Amniotic epithelial cell (primary cell): ENCODE measurements at regions not wholly inside any gene's neighbourhood (a gene's known extent, or its start where the extent isn't known, plus 50 kb on each side); places are given as distances from the start of the nearest gene placed in this dataset.

Experiments used
- DNase-seq: peaks from one replicate; pipeline ENCODE4 v3.0.0-alpha.2; 2010; ENCODE audit warnings: low read depth

DNA sequence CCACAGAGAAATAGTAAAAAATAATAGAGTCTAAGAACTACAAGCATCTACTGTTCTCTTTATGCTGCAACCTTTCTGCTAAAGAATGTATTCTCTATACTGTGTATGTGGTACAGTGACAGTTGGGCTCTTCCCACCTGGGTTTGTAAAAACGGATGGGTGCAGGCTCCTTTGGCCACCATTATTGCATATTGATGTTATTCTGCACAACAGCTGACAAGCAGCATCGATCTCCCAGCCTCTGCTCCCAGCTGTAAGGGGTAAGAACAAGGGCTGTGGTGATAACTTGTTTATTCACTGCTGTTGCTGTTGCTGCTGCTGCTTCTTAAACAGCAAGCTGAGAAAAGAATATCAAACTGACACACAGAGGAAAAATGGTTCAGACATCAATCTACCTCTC lies 56.1 kb downstream of the KCNRG start:
- DNase-seq = no peak

DNA sequence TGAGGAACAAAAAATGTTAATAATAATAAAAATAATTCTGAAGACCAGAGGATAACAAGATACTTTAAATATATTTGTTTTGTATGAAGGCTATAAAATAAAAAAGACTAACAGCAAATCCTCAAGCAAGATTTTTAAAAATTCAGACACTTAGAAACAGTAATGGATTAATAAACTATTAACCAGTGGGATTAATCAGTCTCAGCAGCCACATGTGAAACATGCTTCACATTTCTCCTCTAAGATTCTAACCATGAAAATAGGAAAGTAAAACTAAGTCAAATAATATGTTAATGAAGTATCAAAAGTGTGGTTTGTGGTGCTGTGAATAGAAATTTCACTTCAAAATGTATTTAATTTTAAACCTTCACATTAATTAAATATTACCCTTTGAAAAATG lies 57.4 kb downstream of the KCNRG start:
- DNase-seq = no peak

DNA sequence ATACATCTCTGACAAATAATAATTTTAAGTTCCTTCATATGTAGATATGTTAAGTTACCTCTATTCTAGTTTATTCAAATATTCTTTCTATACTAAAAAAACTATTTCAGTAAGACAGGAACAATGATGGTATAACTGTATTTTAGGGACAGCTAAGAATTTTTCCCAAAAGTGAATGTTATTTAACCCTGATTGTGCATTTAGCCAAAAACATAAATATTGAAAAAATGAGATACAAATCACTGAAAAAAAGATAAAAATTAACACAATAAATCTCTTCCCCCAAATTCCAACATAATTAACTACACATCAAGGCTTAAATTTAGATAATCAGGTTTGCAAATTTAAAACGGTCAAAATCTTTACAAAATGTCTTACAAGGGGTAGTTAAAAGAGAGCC lies 58.1 kb downstream of the KCNRG start:
- no peak for DNase-seq

DNA sequence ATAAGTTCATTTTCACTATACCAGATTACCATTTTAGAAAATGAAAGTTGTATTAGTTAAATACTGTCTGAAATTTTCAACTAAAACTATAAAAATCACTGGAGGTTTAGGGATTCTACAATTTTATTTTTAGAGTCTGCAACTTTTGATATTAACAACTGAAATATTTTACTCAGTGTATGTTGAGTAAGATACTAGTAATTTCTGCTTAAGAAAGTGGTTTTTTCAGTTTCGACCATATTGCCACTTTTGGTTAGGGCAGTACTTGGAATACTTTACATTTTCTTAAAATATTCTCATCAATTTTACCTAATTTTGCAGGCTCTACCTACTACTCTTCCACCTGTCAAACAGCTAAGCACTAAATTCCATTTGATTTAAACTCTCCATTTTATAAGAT lies 59.6 kb downstream of the KCNRG start:
- DNase-seq = no peak

DNA sequence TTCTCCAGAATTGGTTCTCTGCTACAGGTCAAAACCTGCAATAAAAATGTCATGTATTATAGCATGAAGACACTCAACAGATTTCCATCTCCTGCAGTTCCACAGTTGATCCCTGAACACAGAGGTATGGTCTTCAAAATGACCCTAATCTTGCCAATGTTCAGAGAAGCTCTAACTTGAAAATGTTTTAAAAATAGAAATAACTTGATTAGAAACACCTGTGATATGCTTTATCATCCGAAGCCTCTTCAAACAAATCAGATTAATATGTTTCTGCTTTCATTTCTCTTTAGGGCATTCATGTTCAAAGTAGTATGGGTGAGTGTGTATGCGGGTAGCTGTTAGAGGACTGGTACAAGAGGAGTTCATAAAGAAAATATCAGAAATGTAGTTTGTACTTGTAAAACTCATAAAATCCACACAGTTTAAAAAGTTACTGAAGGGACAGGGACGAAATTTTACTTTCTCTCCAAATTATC lies 60.4 kb downstream of the KCNRG start:
- DNase-seq = peak; percentile 51

DNA sequence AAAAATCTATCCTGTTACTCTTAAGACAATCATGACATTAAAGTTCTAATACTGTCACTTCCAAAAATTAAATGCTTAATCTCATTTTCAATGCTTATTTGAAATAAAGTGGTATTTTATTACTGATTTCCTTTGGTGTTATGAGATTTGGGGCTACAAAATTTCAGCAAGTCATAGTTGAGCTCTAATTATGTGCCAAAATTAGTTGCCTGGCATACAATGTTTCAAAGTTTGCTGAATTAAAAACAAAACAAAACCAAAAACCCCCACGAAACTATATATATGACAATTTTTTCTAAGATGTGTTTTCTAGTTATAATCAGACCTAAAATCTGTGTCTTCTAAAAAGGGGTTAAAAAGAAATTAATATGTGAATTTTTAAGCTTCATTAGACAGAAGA lies 62.2 kb downstream of the KCNRG start:
- DNase-seq = no peak

DNA sequence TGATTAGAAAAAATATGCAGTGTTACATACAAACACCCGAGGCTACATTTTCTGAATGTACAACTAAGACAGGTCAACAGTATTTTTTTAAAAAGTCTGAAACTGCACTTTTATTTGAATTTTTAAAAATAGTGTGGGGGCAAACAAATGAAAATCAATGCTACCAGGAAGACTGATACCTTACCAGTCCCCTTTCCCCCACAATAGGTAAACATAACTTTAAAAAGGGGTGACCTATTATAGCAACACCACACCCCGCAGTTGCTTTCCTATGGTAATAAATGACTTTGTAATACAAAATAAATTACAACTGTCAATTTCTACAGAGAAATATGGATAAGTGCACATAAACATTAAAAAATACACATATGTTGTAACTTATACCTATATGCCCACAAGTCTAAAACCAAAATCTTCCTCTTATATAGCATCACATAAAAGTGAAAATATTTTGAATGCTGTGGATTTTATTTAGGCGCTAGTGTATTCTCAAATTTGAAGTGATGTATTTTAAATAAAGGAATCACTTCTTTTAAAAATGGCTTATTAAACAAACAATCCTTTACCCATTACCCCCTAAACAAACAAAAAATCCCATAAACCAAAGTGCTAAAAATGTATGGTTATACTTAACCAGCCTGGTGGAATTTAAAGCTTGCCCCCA lies 63.1 kb downstream of the KCNRG start:
- DNase-seq = no peak

DNA sequence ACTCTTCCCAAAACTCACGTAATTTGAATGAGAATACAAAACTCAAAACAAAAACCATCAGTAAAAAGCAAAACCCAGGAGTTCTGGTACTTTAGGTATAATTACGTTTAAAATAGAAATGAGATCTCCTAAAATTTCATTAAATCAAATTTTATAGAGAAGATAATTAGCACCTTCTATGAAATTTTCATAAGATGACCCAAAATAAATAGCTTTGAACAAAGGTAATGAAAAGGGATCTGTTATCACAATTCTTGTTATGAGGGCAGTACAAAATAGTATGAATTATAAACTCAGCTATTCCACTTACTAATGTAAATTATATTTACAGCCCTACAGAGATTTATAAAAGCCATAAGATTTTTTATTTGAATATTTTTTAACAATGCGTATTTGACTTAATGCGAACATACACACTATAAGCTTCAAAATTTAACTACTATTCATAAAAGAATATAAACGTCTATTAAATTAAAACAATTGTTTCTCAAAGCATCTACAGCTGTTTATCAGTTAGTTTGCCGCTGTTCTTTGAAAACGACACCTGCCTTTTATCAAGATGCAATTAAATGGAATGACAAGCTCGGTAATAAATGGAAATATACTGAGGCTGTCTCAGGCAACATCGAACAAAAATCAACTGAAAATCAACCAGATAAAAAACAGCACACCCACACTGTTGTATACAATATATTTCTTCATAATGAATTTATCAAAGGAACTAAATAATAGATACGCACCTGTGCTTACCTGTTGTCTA lies 63.8 kb downstream of the KCNRG start:
- DNase-seq = no peak

DNA sequence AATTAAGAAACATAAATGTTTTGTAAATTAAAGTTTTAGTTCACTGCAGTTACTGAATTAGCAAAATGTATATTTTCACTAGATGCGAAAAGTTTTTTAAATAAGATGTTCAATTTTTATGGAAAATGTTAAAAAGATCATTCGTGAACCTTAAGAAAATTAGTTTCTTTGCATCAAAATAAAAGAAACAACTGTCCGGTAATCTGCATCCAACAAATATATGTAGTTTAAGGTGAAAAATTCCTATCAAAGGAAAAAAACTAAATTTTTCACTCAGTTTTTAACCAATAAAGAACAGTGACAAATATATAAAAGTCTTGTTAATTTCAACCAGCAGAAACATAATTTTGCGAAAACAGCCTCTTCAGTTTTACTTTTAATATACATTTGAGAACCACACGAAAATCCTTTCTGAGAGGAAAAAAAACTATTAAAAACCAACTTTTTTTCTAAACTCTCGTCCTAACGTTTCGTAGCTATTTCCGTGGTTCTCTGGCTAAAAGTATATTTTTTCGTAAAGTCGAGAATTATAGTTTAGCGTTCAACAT lies 64.5 kb downstream of the KCNRG start:
- DNase-seq = no peak

DNA sequence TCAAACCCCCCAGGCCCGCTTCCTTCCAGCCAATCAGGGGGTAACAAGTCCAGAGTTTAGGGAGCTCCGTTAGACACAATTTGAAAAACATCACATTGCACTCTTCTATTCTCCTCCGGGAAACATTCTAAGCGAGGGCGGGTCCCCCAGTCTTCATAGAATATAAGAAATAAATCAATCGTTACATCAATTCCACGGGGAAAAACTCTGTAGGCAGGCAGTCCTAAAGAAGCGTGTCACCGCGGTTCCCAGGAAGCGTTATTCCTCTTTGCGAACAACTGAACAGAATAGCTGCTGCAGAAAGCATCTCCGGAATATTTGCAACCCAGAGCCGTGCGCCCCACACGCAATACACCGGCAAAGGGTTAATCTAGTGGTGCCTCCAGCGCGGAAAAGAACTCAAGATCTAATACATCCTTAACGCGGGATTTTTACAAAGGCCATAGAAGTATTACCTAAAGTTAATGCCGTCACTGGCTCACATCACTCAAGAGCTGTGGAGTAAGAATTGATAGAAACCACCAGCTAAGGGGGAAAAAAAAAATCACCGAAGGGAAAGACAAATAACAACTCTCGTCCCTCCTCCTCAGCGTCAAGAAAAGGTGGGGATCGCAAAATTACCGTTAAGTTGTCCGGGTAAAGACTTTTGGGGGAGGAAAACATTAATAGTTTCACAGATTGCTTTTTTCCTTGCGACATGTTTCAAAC lies 65.1 kb downstream of the KCNRG start:
- peak; percentile 64 for DNase-seq

DNA sequence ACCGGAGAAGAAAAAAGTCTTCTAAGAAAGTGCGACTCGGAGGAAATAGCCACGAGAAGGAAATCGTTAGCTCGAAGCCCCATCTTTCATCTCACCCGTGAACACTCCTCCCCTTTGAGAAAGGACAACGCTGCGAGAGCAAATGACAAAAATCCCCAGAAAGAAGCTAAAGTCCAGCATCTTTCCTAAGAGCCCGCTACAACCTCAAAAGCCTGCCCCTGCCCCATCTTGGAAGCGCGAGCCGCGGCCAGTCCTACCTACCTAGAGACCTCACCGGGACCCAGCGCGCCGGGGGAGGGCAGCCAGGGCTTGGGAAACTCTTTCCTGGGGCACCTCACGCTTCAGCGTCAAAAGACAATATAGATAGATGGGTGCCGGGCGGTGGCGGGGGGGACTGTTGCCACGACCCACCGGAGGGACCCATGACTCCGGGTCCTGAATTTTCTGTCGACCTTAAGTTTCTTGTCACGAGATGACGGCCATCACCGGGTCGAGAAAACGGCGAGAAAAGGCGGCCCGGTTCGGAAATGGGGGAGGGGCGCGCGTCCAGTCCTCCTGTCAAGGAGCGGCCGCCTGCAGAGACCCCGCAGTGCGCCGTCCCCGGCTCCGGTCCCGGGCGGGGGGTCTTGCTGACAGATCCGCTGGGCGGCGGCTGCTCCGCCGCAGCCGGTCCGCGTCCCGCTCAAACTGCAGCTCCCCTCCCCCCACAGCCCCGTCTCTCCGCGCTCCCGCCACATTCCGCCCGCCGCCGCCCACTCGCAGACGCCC lies 65.9 kb downstream of the KCNRG start:
- DNase-seq = peak; percentile 44

DNA sequence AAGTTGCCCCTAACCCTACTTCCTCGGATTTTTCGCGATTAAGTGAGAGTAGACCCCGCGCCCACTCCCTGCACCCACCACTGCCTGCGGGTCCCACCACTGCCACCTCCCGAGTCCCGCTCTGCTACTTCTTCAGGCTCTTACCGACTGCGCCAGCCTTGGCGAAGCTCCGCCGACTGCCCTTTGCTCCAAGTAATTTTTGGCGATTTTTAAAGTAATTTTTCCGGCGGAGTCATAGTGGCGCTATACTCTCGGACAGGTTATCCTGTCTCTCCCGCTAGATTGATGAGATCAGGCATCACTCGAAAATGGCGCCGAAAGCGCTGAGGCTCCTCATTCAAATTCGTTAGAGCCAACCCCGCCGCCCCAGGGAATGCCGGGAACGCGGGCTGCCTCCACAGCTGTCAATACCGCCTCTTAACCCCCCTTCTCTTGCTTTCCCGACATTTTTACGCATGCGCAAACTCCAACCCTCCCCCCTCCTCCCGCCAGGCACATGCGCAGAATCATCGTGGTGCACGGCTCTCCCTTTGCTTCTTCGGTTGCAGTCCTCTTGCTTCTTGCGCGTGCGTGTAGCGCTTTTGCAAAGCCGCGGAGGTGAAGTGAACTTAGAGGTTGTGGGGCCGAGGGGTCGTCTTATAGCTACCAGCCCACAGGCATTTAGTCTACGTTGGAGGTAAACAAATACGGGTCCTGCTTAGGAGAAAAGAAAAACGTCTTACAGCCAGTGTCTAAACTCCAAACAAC lies 66.6 kb downstream of the KCNRG start:
- DNase-seq = peak; percentile 98

DNA sequence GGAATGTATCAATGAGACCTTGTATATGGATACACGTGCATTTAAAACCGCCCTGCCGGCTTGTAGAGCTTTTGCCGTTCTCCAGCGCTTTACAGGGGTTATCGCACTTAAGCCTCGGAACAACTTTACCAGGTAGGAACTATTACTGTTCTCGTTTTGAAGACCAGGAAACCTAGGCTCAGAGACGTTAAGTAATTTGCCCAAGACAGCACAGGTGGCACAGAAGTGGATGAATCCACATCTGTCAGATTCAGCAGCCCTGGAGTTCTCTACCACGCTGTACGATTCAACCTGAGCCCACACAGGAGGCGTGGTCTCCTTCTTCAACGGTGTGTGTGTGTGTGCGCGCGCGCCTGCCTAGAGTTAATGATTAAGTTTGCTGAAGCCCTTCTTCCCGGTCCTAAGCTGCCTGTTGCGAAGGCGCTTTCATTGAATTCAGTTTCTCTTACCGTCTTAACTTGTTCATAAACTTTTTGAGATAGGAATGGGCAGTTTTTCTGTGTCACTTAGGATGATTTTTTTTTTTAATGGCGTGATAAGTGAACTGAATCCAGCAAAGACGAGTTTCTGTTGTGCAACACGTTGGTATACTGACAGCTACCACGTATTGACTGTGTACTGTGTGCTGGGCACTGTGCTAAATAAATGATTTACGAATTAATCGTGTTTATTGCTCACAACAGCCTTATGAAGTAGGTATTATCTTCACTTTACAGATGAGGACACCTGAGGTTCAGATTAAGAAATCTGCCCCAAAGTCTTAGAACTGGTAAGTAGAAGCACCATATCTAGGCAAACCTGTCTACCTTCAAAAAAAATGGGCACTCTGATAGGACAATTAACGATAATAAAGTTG lies 67.4 kb downstream of the KCNRG start:
- DNase-seq = peak; percentile 81

DNA sequence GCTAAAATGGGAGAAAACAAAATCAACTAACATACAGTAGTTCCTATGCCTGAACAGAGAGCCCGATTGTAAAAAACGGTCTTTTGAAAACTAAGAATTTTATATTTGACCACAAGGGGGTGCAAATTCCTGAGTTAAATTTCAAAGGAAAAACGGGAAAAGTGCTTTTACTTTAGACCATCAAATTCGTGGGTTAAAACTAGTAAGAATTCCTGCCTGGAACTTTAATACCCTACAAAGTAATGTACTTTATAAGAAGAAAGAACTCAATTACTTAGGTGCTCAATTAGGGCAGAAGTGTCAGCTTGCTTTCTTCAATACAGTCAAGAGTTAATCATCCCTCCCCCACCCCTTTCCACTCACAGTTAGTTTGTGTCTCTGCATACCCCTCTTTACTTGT lies 69.8 kb downstream of the KCNRG start:
- DNase-seq = no peak

DNA sequence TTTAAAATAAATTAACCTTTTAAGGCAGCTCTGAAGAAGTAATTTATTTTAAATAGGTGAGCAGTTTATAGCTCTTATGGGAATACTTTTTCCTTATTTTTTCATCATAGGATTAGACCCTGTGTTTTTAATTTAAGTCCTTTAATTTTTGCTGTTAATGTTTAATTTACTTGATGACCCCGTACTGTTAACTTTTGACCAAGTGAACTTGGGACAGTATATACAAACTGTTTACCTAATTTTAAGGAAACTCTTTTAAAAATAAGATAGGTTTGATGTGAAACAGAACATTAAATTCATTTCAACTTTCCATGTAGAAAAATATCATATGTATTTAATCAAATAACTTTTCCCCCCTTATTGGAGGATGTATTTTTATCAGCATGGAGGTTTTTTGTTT lies 74.4 kb downstream of the KCNRG start:
- DNase-seq = no peak

DNA sequence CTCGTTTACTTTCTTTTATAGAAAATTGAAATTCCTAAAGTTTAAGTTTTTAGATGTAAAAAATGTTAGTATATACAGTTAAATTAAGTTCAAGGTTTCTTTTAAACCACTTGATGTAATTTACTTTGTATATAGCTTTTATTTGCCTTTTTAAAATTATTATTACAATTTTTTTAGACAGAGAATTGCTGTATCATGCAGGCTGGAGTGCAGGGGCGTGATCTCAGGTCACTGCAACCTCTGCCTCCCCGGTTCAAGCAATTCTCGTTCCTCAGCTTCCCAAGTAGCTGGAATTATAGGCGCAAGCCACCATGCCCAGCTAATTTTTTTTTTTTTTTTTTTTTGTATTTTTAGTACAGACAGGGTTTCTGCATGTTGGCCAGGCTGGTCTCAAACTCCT lies 75.0 kb downstream of the KCNRG start:
- no peak for DNase-seq

DNA sequence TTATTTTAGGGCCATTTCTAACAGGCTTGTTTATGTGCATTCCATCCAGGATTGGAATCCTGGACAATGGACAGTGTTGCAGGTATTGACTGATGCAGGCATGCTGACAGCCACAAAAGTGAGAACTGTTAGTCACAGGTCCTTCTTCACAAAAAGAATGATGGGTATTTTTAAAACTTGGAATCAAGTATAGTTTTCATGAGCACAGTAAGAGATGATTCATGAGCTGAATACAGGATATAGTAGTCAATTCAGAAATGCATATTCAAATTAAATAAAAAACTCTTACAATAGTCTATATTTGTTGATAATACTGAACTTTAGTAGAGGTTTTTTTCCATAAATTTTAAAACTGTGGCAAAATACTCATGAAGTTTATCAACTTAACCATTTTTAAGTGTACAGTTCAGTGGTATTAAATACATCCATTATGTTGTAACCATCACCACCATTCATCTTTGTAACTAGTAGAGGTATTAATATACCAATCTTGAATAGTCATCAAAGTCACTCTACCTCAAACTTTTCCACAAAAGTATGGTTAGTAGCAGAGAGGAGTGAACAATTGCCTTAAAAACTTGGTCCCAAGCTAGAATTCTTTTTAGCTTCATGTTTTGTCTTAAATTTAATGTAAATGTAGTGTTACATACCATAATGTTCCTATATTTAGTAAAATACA lies 79.5 kb downstream of the KCNRG start:
- no peak for DNase-seq

DNA sequence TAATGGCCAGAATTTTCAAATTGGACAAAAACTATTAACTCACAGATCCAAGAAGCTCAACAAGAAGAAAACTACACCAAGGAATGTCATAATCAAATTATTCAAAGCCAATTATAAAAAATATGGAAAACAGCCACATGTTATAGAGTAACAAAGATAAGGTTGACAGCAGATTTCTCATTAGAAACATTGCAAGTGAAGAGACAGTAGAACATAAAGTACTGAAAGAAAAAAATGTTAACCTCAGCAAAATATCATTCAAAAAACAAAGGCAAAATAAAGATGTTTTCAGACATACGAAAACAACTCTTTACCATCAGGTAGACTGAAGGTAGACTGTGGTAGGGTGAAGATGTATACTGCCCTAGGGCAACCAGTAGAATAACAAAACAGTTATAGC lies 83.4 kb downstream of the KCNRG start:
- peak; percentile 13 for DNase-seq

DNA sequence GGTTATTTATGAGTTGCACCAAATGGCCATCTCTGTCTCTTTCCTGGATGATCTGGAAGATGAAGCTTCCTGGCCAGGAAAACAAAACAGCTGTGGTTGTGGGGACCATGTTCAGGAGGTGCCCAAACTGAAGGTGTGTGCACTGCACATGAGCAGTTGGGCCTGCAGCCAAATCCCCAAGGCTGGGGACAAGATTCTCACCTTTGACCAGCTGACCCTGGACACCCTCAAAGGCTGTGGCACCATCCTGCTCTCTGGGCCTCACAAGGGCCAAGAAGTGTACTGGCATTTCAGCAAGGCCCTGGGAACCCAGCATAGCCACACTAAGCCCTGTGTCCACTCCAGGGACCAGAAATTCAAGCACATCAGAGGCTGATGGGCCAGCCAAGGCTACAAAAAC lies 84.2 kb downstream of the KCNRG start:
- DNase-seq = no peak

DNA sequence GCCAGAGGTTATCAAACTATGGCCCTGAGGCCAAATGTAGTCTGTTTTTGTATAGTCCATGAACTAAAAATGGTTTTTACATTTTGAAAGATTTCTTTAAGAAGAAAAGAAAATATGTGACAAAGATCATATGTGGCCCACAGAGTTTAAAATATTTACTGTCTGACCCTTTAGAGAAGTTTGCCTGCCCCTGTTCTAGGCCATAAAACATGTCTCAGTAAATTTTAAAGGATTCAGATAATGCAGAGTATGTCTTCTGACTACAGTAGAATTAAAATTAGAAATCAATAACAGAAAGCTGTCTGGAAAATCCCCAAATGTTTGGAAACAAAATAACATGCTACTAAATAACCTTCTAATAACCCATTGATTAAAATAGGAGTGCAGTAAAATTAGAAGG lies 86.3 kb downstream of the KCNRG start:
- DNase-seq = no peak
